A673 (cell line): ENCODE measurements at regions not wholly inside any gene's neighbourhood (a gene's known extent, or its start where the extent isn't known, plus 50 kb on each side); places are given as distances from the start of the nearest gene placed in this dataset.

Source experiments
- BruUV-seq: library from RNA; stranded (reverse); fragments of 400-500 nt; replicated peaks from 2 replicates; lab custom pipeline; 2021; lab: Mats Ljungman, UMichigan
- CTCF ChIA-PET: fragments of 300-600 bp; sonication (Branson Sonifier 250); formaldehyde crosslinking; loops from one replicate; lab custom pipeline; 2022; ENCODE audit warnings: antibody characterized with exemption; lab: Charles Lee
- POLR2A ChIA-PET: fragments of 300-600 bp; sonication (Branson Sonifier 250); formaldehyde crosslinking; loops from one replicate; lab custom pipeline; 2022; ENCODE audit warnings: antibody characterized with exemption; ENCODE audit not compliant: low non-redundant PET; lab: Charles Lee
- DNase-seq: peaks from one replicate; pipeline ENCODE4 v3.0.0-alpha.2; 2015; ENCODE audit warnings: low spot score
- H3K27ac ChIP-seq: fragments of 200-600 bp; sonication (generic); 2 replicates; pipeline ENCODE4 v1.5.1; 2016; ENCODE audit warnings: mixed run types, low read depth, mild to moderate bottlenecking, mixed read lengths, antibody characterized with exemption, low read length; ENCODE audit not compliant: poor library complexity, severe bottlenecking
- H3K27me3 ChIP-seq: fragments of 200-600 bp; sonication (generic); replicated peaks from 2 replicates; pipeline ENCODE4 v1.6.1; 2017; ENCODE audit warnings: mixed run types, low read depth, mild to moderate bottlenecking, mixed read lengths, antibody characterized with exemption, low read length; ENCODE audit not compliant: insufficient read depth, poor library complexity
- H3K36me3 ChIP-seq: fragments of 200-600 bp; sonication (generic); 2 replicates; pipeline ENCODE4 v1.6.1; 2016; ENCODE audit warnings: mixed run types, mild to moderate bottlenecking, mixed read lengths, antibody characterized with exemption, low read length; ENCODE audit not compliant: insufficient read depth, poor library complexity, severe bottlenecking
- H3K4me1 ChIP-seq: fragments of 200-600 bp; sonication (generic); 2 replicates; pipeline ENCODE4 v1.6.1; 2017; ENCODE audit warnings: mixed run types, mild to moderate bottlenecking, mixed read lengths, antibody characterized with exemption, low read length; ENCODE audit not compliant: insufficient read depth, poor library complexity, severe bottlenecking
- H3K4me3 ChIP-seq: fragments of 200-600 bp; sonication (generic); 2 replicates; pipeline ENCODE4 v1.5.1; 2016; ENCODE audit warnings: low read depth, mixed run types, mild to moderate bottlenecking, mixed read lengths, low read length; ENCODE audit not compliant: poor library complexity, severe bottlenecking
- H3K9me3 ChIP-seq: fragments of 200-600 bp; sonication (generic); 2 replicates; pipeline ENCODE4 v1.6.1; 2016; ENCODE audit warnings: mixed run types, low read depth, mild to moderate bottlenecking, mixed read lengths, antibody characterized with exemption, low read length; ENCODE audit not compliant: poor library complexity, severe bottlenecking
- EZH2 ChIP-seq: fragments of 200-600 bp; sonication (generic); IDR thresholded peaks from 2 replicates; pipeline ENCODE4 v1.6.1; 2017; ENCODE audit warnings: borderline replicate concordance, low read depth, mild to moderate bottlenecking, mixed read lengths, antibody characterized with exemption, low read length; ENCODE audit not compliant: poor library complexity, severe bottlenecking
- intact Hi-C: fragments of 100-400 bp; cut with micrococcal nuclease; formaldehyde crosslinking; loops from one replicate; pipeline ENCODE4 v1.10.0; 2022; ENCODE audit not compliant: unreplicated experiment
- TF ChIP-seq, protein P1 (sequence below): fragments of 300-800, 200-600 bp; sonication (generic); conservative IDR thresholded peaks from 2 replicates; pipeline ENCODE4 v1.5.1; 2017; ENCODE audit warnings: low read depth, mild to moderate bottlenecking, antibody characterized with exemption, low read length, moderate library complexity, mixed read lengths

DNA sequence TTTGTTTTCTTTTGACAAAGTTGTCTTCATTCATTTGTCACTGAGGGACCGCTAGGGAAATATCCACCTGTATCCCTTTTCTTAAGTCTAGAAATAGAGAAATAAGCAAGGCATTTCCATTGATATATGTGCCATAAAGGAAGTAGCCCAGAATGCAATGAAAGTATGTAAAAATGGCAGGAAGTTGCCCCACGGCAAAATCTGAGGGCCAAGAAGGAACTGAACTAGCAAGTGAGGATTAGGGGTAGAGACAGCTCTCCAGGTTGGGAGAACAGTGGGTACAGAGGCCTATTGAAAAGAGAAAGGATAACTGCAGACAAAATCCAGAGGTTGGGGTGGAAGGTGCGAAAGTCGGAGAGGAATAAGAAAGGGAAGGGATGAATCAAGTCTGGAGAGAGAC, 56.6 kb upstream of the TOMM7 start:
- Histone ChIP-seq H3K4me1 (no peaks in the 10 kb centered on the region), H3K36me3 (no peaks in the 10 kb centered on the region), H3K27me3 (no peaks in the 10 kb centered on the region), H3K27ac (no peak overlapping the region), H3K4me3 (no peak overlapping the region), H3K9me3 (no peaks in the 10 kb centered on the region)
- no peak for DNase-seq
- CTCF ChIA-PET, result no interaction called here
- BruUV-seq, result no TSS peak
- TF ChIP-seq EZH2, result no peak
- TF ChIP-seq, protein P1, sequence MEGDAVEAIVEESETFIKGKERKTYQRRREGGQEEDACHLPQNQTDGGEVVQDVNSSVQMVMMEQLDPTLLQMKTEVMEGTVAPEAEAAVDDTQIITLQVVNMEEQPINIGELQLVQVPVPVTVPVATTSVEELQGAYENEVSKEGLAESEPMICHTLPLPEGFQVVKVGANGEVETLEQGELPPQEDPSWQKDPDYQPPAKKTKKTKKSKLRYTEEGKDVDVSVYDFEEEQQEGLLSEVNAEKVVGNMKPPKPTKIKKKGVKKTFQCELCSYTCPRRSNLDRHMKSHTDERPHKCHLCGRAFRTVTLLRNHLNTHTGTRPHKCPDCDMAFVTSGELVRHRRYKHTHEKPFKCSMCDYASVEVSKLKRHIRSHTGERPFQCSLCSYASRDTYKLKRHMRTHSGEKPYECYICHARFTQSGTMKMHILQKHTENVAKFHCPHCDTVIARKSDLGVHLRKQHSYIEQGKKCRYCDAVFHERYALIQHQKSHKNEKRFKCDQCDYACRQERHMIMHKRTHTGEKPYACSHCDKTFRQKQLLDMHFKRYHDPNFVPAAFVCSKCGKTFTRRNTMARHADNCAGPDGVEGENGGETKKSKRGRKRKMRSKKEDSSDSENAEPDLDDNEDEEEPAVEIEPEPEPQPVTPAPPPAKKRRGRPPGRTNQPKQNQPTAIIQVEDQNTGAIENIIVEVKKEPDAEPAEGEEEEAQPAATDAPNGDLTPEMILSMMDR, result no peak
- intact Hi-C loops, result no loop called here
- POLR2A ChIA-PET, result no interaction called here

GRCh38 chr7:22876986-22877729, 54.5 kb upstream of the TOMM7 start:
- DNase-seq, result no peak
- POLR2A ChIA-PET, result no interaction called here
- Histone ChIP-seq H3K27me3 (no peaks in the 10 kb centered on the region), H3K9me3 (no peaks in the 10 kb centered on the region), H3K4me3 (no peak overlapping the region), H3K27ac (no peak overlapping the region), H3K4me1 (no peaks in the 10 kb centered on the region), H3K36me3 (no peaks in the 10 kb centered on the region)
- TF ChIP-seq, protein P1, result no peak
- TF ChIP-seq EZH2, result no peak
- no TSS peak for BruUV-seq
- intact Hi-C loops, result no loop called here
- CTCF ChIA-PET, result no interaction called here

GRCh38 chr7:22875470-22875869, 52.8 kb upstream of the TOMM7 start:
- H3K27me3 ChIP-seq, result no peaks in the 10 kb centered on the region
- TF ChIP-seq, protein P1, result no peak
- no peak for TF ChIP-seq EZH2
- no peak overlapping the region for H3K27ac ChIP-seq
- no peaks in the 10 kb centered on the region for H3K36me3 ChIP-seq
- H3K9me3 ChIP-seq, result no peaks in the 10 kb centered on the region
- no peak overlapping the region for H3K4me3 ChIP-seq
- no peak for DNase-seq
- ChIA-PET POLR2A (no interaction called here), CTCF (interaction anchor here (1.0 kb wide), 1 partner anchor 15 kb away, joined by 3 read pairs; no protein-coding TSS in a partner anchor)
- intact Hi-C loops, result no loop called here
- no TSS peak for BruUV-seq
- no peaks in the 10 kb centered on the region for H3K4me1 ChIP-seq
